ENCODE measurements at regions not wholly inside any gene's neighbourhood (a gene's known extent, or its start where the extent isn't known, plus 50 kb on each side); places are given as distances from the start of the nearest gene placed in this dataset.

GRCh38 chr4:124092101-124092500 is 620.4 kb downstream of the ANKRD50 start:
- Histone ChIP-seq H3K9ac (no peak overlapping the region), H3K27me3 (replicated peaks; ENCODE audit: insufficient read depth) (no peaks in the 10 kb centered on the region), H3K4me1 (ENCODE audit: insufficient read depth) (no peaks in the 10 kb centered on the region), H3K27ac (no peak overlapping the region), H3K79me2 (ENCODE audit: insufficient read depth) (no peaks in the 10 kb centered on the region), H3K4me2 (ENCODE audit: unreplicated experiment) (no peak overlapping the region), H3K9me2 (ENCODE audit: insufficient read depth) (no peaks in the 10 kb centered on the region), H3K36me3 (ENCODE audit: low read depth) (no peaks in the 10 kb centered on the region), H4K20me1 (ENCODE audit: insufficient read depth) (no peaks in the 10 kb centered on the region), H3K4me3 (no peak overlapping the region), H3F3A (ENCODE audit: insufficient read depth) (no peaks in the 10 kb centered on the region), H3K9me3 (ENCODE audit: low read depth) (no peaks in the 10 kb centered on the region), H2AFZ (no peak overlapping the region)
- in situ Hi-C loops (cut with MboI): no loop called here
- no peak for DNase-seq
- TF ChIP-seq EZH2phosphoT487 (IDR thresholded peaks at IDR 0.05; ENCODE audit: insufficient read depth, low read depth) (no peak), EZH2 (IDR thresholded peaks at IDR 0.05; ENCODE audit: insufficient read depth, poor library complexity, severe bottlenecking) (no peak)

- H3K9ac ChIP-seq: no peak overlapping the region
- no peaks in the 10 kb centered on the region for H3K79me2 ChIP-seq (ENCODE audit: insufficient read depth)
- no peaks in the 10 kb centered on the region for H3K36me3 ChIP-seq (ENCODE audit: low read depth)
- no peak for DNase-seq
- no peaks in the 10 kb centered on the region for H4K20me1 ChIP-seq (ENCODE audit: insufficient read depth)
- H3K4me2 ChIP-seq (ENCODE audit: unreplicated experiment): no peak overlapping the region
- TF ChIP-seq EZH2 (IDR thresholded peaks at IDR 0.05; ENCODE audit: insufficient read depth, poor library complexity, severe bottlenecking) (no peak), EZH2phosphoT487 (IDR thresholded peaks at IDR 0.05; ENCODE audit: insufficient read depth, low read depth) (no peak)
- H3K4me3 ChIP-seq: no peak overlapping the region
- no peaks in the 10 kb centered on the region for H3K9me3 ChIP-seq (ENCODE audit: low read depth)
- no peaks in the 10 kb centered on the region for H3K9me2 ChIP-seq (ENCODE audit: insufficient read depth)
- H2AFZ ChIP-seq: no peak overlapping the region
- H3K27me3 ChIP-seq (replicated peaks; ENCODE audit: insufficient read depth): no peaks in the 10 kb centered on the region
- WGBS, 2 experiments (ENCODE audit: low coverage in 1 of 2, low lambda C conversion rate in 2 of 2, missing lambda C conversion rate in 2 of 2): 90 to 93% methylated on average over 2 of the region's 2 CpGs
- in situ Hi-C loops (cut with MboI): no loop called here
- H3F3A ChIP-seq (ENCODE audit: insufficient read depth): no peaks in the 10 kb centered on the region
- no peak overlapping the region for H3K27ac ChIP-seq
- no peaks in the 10 kb centered on the region for H3K4me1 ChIP-seq (ENCODE audit: insufficient read depth)
Measured at GRCh38 chr4:124092541-124092984, 620.0 kb downstream of the ANKRD50 start.

GRCh38 chr4:124095621-124096020 is 616.9 kb downstream of the ANKRD50 start:
- Histone ChIP-seq H2AFZ (no peak overlapping the region), H4K20me1 (ENCODE audit: insufficient read depth) (no peaks in the 10 kb centered on the region), H3K79me2 (ENCODE audit: insufficient read depth) (no peaks in the 10 kb centered on the region), H3F3A (ENCODE audit: insufficient read depth) (no peaks in the 10 kb centered on the region), H3K4me3 (no peak overlapping the region), H3K27me3 (replicated peaks; ENCODE audit: insufficient read depth) (no peaks in the 10 kb centered on the region), H3K9me2 (ENCODE audit: insufficient read depth) (no peaks in the 10 kb centered on the region), H3K9me3 (ENCODE audit: low read depth) (no peaks in the 10 kb centered on the region), H3K4me1 (ENCODE audit: insufficient read depth) (no peaks in the 10 kb centered on the region), H3K36me3 (ENCODE audit: low read depth) (no peaks in the 10 kb centered on the region), H3K4me2 (ENCODE audit: unreplicated experiment) (no peak overlapping the region), H3K9ac (no peak overlapping the region), H3K27ac (no peak overlapping the region)
- TF ChIP-seq EZH2 (IDR thresholded peaks at IDR 0.05; ENCODE audit: insufficient read depth, poor library complexity, severe bottlenecking) (no peak), EZH2phosphoT487 (IDR thresholded peaks at IDR 0.05; ENCODE audit: insufficient read depth, low read depth) (no peak)
- 39 to 40% methylated on average over 3 of the region's 3 CpGs for WGBS, 2 experiments (ENCODE audit: low coverage in 1 of 2, low lambda C conversion rate in 2 of 2, missing lambda C conversion rate in 2 of 2)
- in situ Hi-C loops (cut with MboI): no loop called here
- no peak for DNase-seq

GRCh38 chr4:124096290-124096689 is 616.2 kb downstream of the ANKRD50 start:
- Histone ChIP-seq H3K9ac (no peak overlapping the region), H3F3A (ENCODE audit: insufficient read depth) (no peaks in the 10 kb centered on the region), H3K27me3 (replicated peaks; ENCODE audit: insufficient read depth) (no peaks in the 10 kb centered on the region), H4K20me1 (ENCODE audit: insufficient read depth) (no peaks in the 10 kb centered on the region), H3K4me2 (ENCODE audit: unreplicated experiment) (no peak overlapping the region), H3K4me3 (no peak overlapping the region), H3K9me3 (ENCODE audit: low read depth) (no peaks in the 10 kb centered on the region), H3K27ac (no peak overlapping the region), H3K4me1 (ENCODE audit: insufficient read depth) (no peaks in the 10 kb centered on the region), H3K9me2 (ENCODE audit: insufficient read depth) (no peaks in the 10 kb centered on the region), H2AFZ (no peak overlapping the region), H3K79me2 (ENCODE audit: insufficient read depth) (no peaks in the 10 kb centered on the region), H3K36me3 (ENCODE audit: low read depth) (no peaks in the 10 kb centered on the region)
- WGBS, 2 experiments (ENCODE audit: low coverage in 1 of 2, low lambda C conversion rate in 2 of 2, missing lambda C conversion rate in 2 of 2): 86 to 96% methylated on average over 1 of the region's 1 CpG
- TF ChIP-seq EZH2 (IDR thresholded peaks at IDR 0.05; ENCODE audit: insufficient read depth, poor library complexity, severe bottlenecking) (no peak), EZH2phosphoT487 (IDR thresholded peaks at IDR 0.05; ENCODE audit: insufficient read depth, low read depth) (no peak)
- no peak for DNase-seq
- in situ Hi-C loops (cut with MboI): no loop called here

- Histone ChIP-seq H3K9ac (no peak overlapping the region), H3K9me2 (ENCODE audit: insufficient read depth) (no peaks in the 10 kb centered on the region), H3K9me3 (ENCODE audit: low read depth) (no peaks in the 10 kb centered on the region), H3F3A (ENCODE audit: insufficient read depth) (no peaks in the 10 kb centered on the region), H3K79me2 (ENCODE audit: insufficient read depth) (no peaks in the 10 kb centered on the region), H3K4me2 (ENCODE audit: unreplicated experiment) (no peak overlapping the region), H3K4me3 (no peak overlapping the region), H3K27me3 (replicated peaks; ENCODE audit: insufficient read depth) (no peaks in the 10 kb centered on the region), H3K27ac (no peak overlapping the region), H3K4me1 (ENCODE audit: insufficient read depth) (no peaks in the 10 kb centered on the region), H3K36me3 (ENCODE audit: low read depth) (no peaks in the 10 kb centered on the region), H4K20me1 (ENCODE audit: insufficient read depth) (no peaks in the 10 kb centered on the region), H2AFZ (no peak overlapping the region)
- in situ Hi-C loops (cut with MboI): no loop called here
- TF ChIP-seq EZH2 (IDR thresholded peaks at IDR 0.05; ENCODE audit: insufficient read depth, poor library complexity, severe bottlenecking) (no peak), EZH2phosphoT487 (IDR thresholded peaks at IDR 0.05; ENCODE audit: insufficient read depth, low read depth) (no peak)
- peak; percentile 60 for DNase-seq
- WGBS, 2 experiments (ENCODE audit: low coverage in 1 of 2, low lambda C conversion rate in 2 of 2, missing lambda C conversion rate in 2 of 2): 80 to 100% methylated on average over 1 of the region's 1 CpG
Measured at GRCh38 chr4:124097447-124097846, 615.1 kb downstream of the ANKRD50 start.
